ENCODE measurements at regions not wholly inside any gene's neighbourhood (a gene's known extent, or its start where the extent isn't known, plus 50 kb on each side); places are given as distances from the start of the nearest gene placed in this dataset.
"Not testable (repeated sequence)": the region's sequence is repeated elsewhere in the genome, so short reads cannot be mapped to it uniquely, and the experiment has no call there.

- not testable (repeated sequence) for H3K9me2 ChIP-seq (ENCODE audit: insufficient read depth); ATAC-seq; H3K79me2 ChIP-seq (replicated peaks; ENCODE audit: insufficient read depth); H3K4me3 ChIP-seq; H3K4me1 Mint-ChIP-seq; H3K27ac ChIP-seq (ENCODE audit: low read depth); H3K27me3 ChIP-seq (ENCODE audit: insufficient read depth); H3K4me2 ChIP-seq; H3K27ac Mint-ChIP-seq; H3K36me3 ChIP-seq (ENCODE audit: insufficient read depth); H2AFZ ChIP-seq; H3F3A ChIP-seq (replicated peaks; ENCODE audit: low read depth); H3K27me3 Mint-ChIP-seq (ENCODE audit: insufficient read depth, low read depth, poor library complexity); H3K4me1 ChIP-seq (ENCODE audit: insufficient read depth); H4K20me1 ChIP-seq (replicated peaks; ENCODE audit: insufficient read depth); H3K4me3 Mint-ChIP-seq; DNase-seq (ENCODE audit: low spot score)
- peaks cover 99% of the 10 kb centered on the region for H3K9me3 Mint-ChIP-seq
- H3K36me3 Mint-ChIP-seq (ENCODE audit: low read depth), result peaks cover 37% of the 10 kb centered on the region
Measured at GRCh38 chr11:48803955-48804354, 179.7 kb downstream of the TRIM51G start.
